GM20000 (cell line): ENCODE measurements at regions not wholly inside any gene's neighbourhood (a gene's known extent, or its start where the extent isn't known, plus 50 kb on each side); places are given as distances from the start of the nearest gene placed in this dataset.
"Not testable (repeated sequence)": the region's sequence is repeated elsewhere in the genome, so short reads cannot be mapped to it uniquely, and the experiment has no call there.

Experiments used
- DNase-seq: peaks from one replicate; pipeline ENCODE4 v3.0.0; 2012; ENCODE audit warnings: low spot score
- CTCF ChIP-seq: IDR thresholded peaks from 2 replicates; pipeline ENCODE4 v1.5.1; 2012; ENCODE audit warnings: mild to moderate bottlenecking, control low read depth; ENCODE audit errors: extremely low read depth, missing control alignments

GRCh38 chr2:44060990-44061389, 65.2 kb upstream of the LRPPRC start:
- no peak for DNase-seq
- TF ChIP-seq CTCF: no peak

- TF ChIP-seq CTCF: no peak
- no peak for DNase-seq
These were observed 65.7 kb upstream of the LRPPRC start for GRCh38 chr2:44061469-44061868.

GRCh38 chr2:44061876-44062275, 66.1 kb upstream of the LRPPRC start:
- no peak for DNase-seq
- TF ChIP-seq CTCF: no peak

- no peak for TF ChIP-seq CTCF
These were observed 67.2 kb upstream of the LRPPRC start for GRCh38 chr2:44063033-44063432.

GRCh38 chr2:44064281-44064680, 68.5 kb upstream of the LRPPRC start:
- not testable (repeated sequence) for DNase-seq

More at GRCh38 chr2:44063033-44063432, 67.2 kb upstream of the LRPPRC start:
- no peak for DNase-seq

- DNase-seq: not testable (repeated sequence)
These were observed 71.4 kb upstream of the LRPPRC start for GRCh38 chr2:44067012-44067790.

- not testable (repeated sequence) for DNase-seq
These were observed 72.0 kb upstream of the LRPPRC start for GRCh38 chr2:44067791-44068181.

- DNase-seq: no peak
- TF ChIP-seq CTCF: no peak
These were observed 75.8 kb upstream of the LRPPRC start for GRCh38 chr2:44071454-44072046.

GRCh38 chr2:44073667-44074066, 77.9 kb upstream of the LRPPRC start:
- DNase-seq: not testable (repeated sequence)

- not testable (repeated sequence) for DNase-seq
These were observed 79.0 kb upstream of the LRPPRC start for GRCh38 chr2:44074795-44075194.
